Sigmoid colon (tissue), 6 donors: ENCODE measurements at regions not wholly inside any gene's neighbourhood (a gene's known extent, or its start where the extent isn't known, plus 50 kb on each side); places are given as distances from the start of the nearest gene placed in this dataset.

Experiments
- DNase-seq: peaks from one replicate; pipeline ENCODE4 v3.0.0-alpha.2; 2019
- H3K27ac ChIP-seq, 4 donors: fragments of 200-600 bp; sonication (generic); one replicate each; pipeline ENCODE4 v1.5.1; 2016 to 2019; ENCODE audit warnings: mild to moderate bottlenecking in 1 of 4
- H3K27me3 ChIP-seq, 3 donors: fragments of 200-600 bp; sonication (generic); one replicate each; pipeline ENCODE4 v1.5.1; 2019; ENCODE audit warnings: mild to moderate bottlenecking in 1 of 3
- H3K36me3 ChIP-seq, 4 donors: fragments of 200-600 bp; sonication (generic); one replicate each; pipeline ENCODE4 v1.5.1; 2016 to 2019
- H3K4me1 ChIP-seq, 4 donors: fragments of 200-600 bp; sonication (generic); one replicate each; pipeline ENCODE4 v1.5.1; 2017 to 2019
- H3K4me3 ChIP-seq, 4 donors: fragments of 200-600 bp; sonication (generic); one replicate each; pipeline ENCODE4 v1.5.1; 2017 to 2019; ENCODE audit warnings: mild to moderate bottlenecking in 2 of 4, moderate library complexity in 1 of 4
- H3K9me3 ChIP-seq, 4 donors: fragments of 200-600 bp in 3 of 4; sonication (generic) in 3 of 4; one replicate each; pipeline versions ENCODE4 v1.5.1 to v1.6.1; 2013 to 2019
- CTCF ChIP-seq, 4 experiments: fragments of 450-650 bp in 3 of 4; fragments of 200-600 bp in 1 of 4; IDR thresholded peaks; one replicate each; pipeline ENCODE4 v1.5.1; 2016 to 2019; ENCODE audit warnings: antibody characterized with exemption in 4 of 4, mild to moderate bottlenecking in 3 of 4, moderate library complexity in 2 of 4
- EP300 ChIP-seq, 4 donors: sonication (generic); formaldehyde crosslinking; IDR thresholded peaks; one replicate each; pipeline ENCODE4 v1.6.1; 2017; ENCODE audit warnings: antibody characterized with exemption in 4 of 4
- POLR2A ChIP-seq, 2 donors: fragments of 450-650 bp; IDR thresholded peaks; one replicate each; pipeline ENCODE4 v1.6.1; 2016; ENCODE audit warnings: antibody characterized with exemption in 2 of 2, mild to moderate bottlenecking in 2 of 2, moderate library complexity in 2 of 2
- POLR2AphosphoS5 ChIP-seq, 4 donors: sonication (generic); formaldehyde crosslinking; IDR thresholded peaks; one replicate each; pipeline ENCODE4 v1.6.1; 2017; ENCODE audit warnings: antibody characterized with exemption in 4 of 4
- WGBS, 2 donors: extraction: QIAGEN DNeasy Blood & Tissue Kit; methylation state at CpG; one replicate each; pipeline ENCODE4 v1.1.7; 2013; 5-methylcytosine and 5-hydroxymethylcytosine counted together
- intact Hi-C: fragments of 100-400 bp; cut with DNase I; formaldehyde crosslinking; loops from one replicate; pipeline ENCODE4 v1.15.1; 2023
- donor health status: healthy with polysubstance abuse.
- donor health status: healthy.

- Histone ChIP-seq H3K9me3 (no peaks in the 10 kb centered on the region), H3K27ac (peak overlapping the region; percentile 21 to 65 (median 30)), H3K27me3 (no peaks in the 10 kb centered on the region), H3K36me3 (no peaks in the 10 kb centered on the region), H3K4me1 (peaks cover 0 to 29% (median 7%) of the 10 kb centered on the region in 4 donors), H3K4me3 (no peak overlapping the region)
- DNase-seq = no peak
- TF ChIP-seq CTCF (IDR thresholded peaks at IDR 0.05) (no peak), POLR2AphosphoS5 (IDR thresholded peaks at IDR 0.05) (peak in 2 of 4 donors; percentile 4 to 39)
- intact Hi-C loops = no loop called here
- WGBS, 2 donors = 19 to 61% methylated on average over 6 of the region's 6 CpGs
Observed at GRCh38 chr3:65181391-65181871, 493.6 kb upstream of the ADAMTS9 start.

- peak overlapping the region in 1 of 4 donors; percentile 67 for H3K27ac ChIP-seq
- no peaks in the 10 kb centered on the region for H3K9me3 ChIP-seq
- no peak overlapping the region for H3K4me3 ChIP-seq
- DNase-seq = no peak
- H3K27me3 ChIP-seq = no peaks in the 10 kb centered on the region
- 60 to 80% methylated on average over 6 of the region's 6 CpGs for WGBS, 2 donors
- TF ChIP-seq EP300 (IDR thresholded peaks at IDR 0.05) (no peak), POLR2AphosphoS5 (IDR thresholded peaks at IDR 0.05) (no peak), CTCF (IDR thresholded peaks at IDR 0.05) (no peak), POLR2A (IDR thresholded peaks at IDR 0.05) (no peak)
- intact Hi-C loops = no loop called here
- no peaks in the 10 kb centered on the region for H3K36me3 ChIP-seq
- H3K4me1 ChIP-seq = peaks cover 0 to 33% (median 7%) of the 10 kb centered on the region in 4 donors
Observed at GRCh38 chr3:65178703-65179102, 490.9 kb upstream of the ADAMTS9 start.

GRCh38 chr3:65177960-65178376, 490.2 kb upstream of the ADAMTS9 start:
- H3K27me3 ChIP-seq = no peaks in the 10 kb centered on the region
- H3K4me3 ChIP-seq = no peak overlapping the region
- 11 to 31% methylated on average over 1 of the region's 1 CpG for WGBS, 2 donors
- no peak for DNase-seq
- no peaks in the 10 kb centered on the region for H3K36me3 ChIP-seq
- peaks cover 0 to 33% (median 7%) of the 10 kb centered on the region in 4 donors for H3K4me1 ChIP-seq
- H3K9me3 ChIP-seq = no peaks in the 10 kb centered on the region
- TF ChIP-seq POLR2A (IDR thresholded peaks at IDR 0.05) (no peak), POLR2AphosphoS5 (IDR thresholded peaks at IDR 0.05) (peak in 1 of 4 donors; percentile 42), EP300 (IDR thresholded peaks at IDR 0.05) (no peak), CTCF (IDR thresholded peaks at IDR 0.05) (no peak)
- intact Hi-C loops = no loop called here
- peak overlapping the region in 1 of 4 donors; percentile 67 for H3K27ac ChIP-seq

DNA sequence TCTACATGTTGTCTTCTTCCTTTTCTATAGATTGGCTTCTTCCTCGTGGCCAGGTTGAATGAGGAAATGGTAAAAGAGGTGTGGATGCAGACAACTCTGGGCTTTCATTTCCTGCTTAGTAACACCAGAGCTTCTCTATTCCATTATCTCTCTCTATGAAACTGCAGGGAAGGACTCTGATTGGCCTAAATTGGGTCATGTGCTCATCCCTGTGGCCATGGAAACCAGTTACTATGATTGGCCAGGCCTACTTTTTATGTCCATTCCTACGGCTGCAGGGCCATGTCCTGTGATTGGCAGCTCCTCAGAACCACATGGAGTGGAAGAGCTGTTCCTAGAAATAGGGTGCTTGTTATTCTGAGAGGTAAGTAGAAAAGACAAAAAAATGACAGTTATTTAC, 486.9 kb upstream of the ADAMTS9 start:
- H3K27ac ChIP-seq = peak overlapping the region in 1 of 4 donors; percentile 82
- intact Hi-C loops = loop anchor here (5.0 kb wide), 2 partner anchors 238 to 487 kb away; partner anchors contain the start of gene ADAMTS9
- DNase-seq = no peak

More for the DNA sequence above, 486.9 kb upstream of the ADAMTS9 start:
- Histone ChIP-seq H3K9me3 (no peaks in the 10 kb centered on the region), H3K4me3 (no peak overlapping the region), H3K27me3 (no peaks in the 10 kb centered on the region), H3K36me3 (no peaks in the 10 kb centered on the region), H3K4me1 (peaks cover 0 to 33% (median 9%) of the 10 kb centered on the region in 4 donors)
- TF ChIP-seq POLR2AphosphoS5 (IDR thresholded peaks at IDR 0.05) (no peak), EP300 (IDR thresholded peaks at IDR 0.05) (no peak), POLR2A (IDR thresholded peaks at IDR 0.05) (no peak), CTCF (IDR thresholded peaks at IDR 0.05) (no peak)
- WGBS, 2 donors = 43 to 62% methylated on average over 2 of the region's 2 CpGs
